ENCODE measurements at regions not wholly inside any gene's neighbourhood (a gene's known extent, or its start where the extent isn't known, plus 50 kb on each side); places are given as distances from the start of the nearest gene placed in this dataset.

GRCh38 chr10:75347186-75347585, 54.4 kb downstream of the ZNF503 start:
- TF ChIP-seq CTCF (conservative IDR thresholded peaks at IDR 0.05): no peak
- Mint-ChIP-seq H3K27me3 (ENCODE audit: insufficient read depth) (no peaks in the 10 kb centered on the region), H3K27ac (no peak overlapping the region), H3K36me3 (ENCODE audit: low read depth) (no peaks in the 10 kb centered on the region), H3K9me3 (peaks cover 5% of the 10 kb centered on the region), H3K4me3 (no peak overlapping the region), H3K4me1 (peaks cover 2% of the 10 kb centered on the region)
- H3K4me3 ChIP-seq (ENCODE audit: low read length): no peak overlapping the region
- no peaks in the 10 kb centered on the region for H3K4me1 ChIP-seq (ENCODE audit: control insufficient read depth, insufficient read depth, low read length)
- H3K36me3 ChIP-seq (ENCODE audit: control insufficient read depth, insufficient read depth, low read length): no peaks in the 10 kb centered on the region
- peak overlapping the region; percentile 75 for H3K27ac ChIP-seq (ENCODE audit: low read depth, low read length)
- H3K27me3 ChIP-seq (ENCODE audit: control insufficient read depth, insufficient read depth, low read length, poor library complexity, severe bottlenecking): no peaks in the 10 kb centered on the region
- DNase-seq: no peak
- no peak overlapping the region for H3K9ac ChIP-seq (ENCODE audit: extremely low read depth, low read length, poor library complexity, severe bottlenecking)
- WGBS, 2 experiments (ENCODE audit: insufficient coverage in 1 of 2, insufficient read length in 1 of 2): 74 to 81% methylated on average over 2 to 8 of the region's 8 CpGs
- no peaks in the 10 kb centered on the region for H3K9me3 ChIP-seq (ENCODE audit: control insufficient read depth, low read length)

- no peaks in the 10 kb centered on the region for H3K4me1 ChIP-seq (ENCODE audit: control insufficient read depth, insufficient read depth, low read length)
- 81 to 91% methylated on average over 3 to 6 of the region's 6 CpGs for WGBS, 2 experiments (ENCODE audit: insufficient coverage in 1 of 2, insufficient read length in 1 of 2)
- Mint-ChIP-seq H3K36me3 (ENCODE audit: low read depth) (no peaks in the 10 kb centered on the region), H3K27ac (no peak overlapping the region), H3K4me1 (peaks cover 4% of the 10 kb centered on the region), H3K9me3 (peaks cover 5% of the 10 kb centered on the region), H3K4me3 (no peak overlapping the region), H3K27me3 (ENCODE audit: insufficient read depth) (no peaks in the 10 kb centered on the region)
- no peak overlapping the region for H3K4me3 ChIP-seq (ENCODE audit: low read length)
- no peak overlapping the region for H3K27ac ChIP-seq (ENCODE audit: low read depth, low read length)
- TF ChIP-seq CTCF (conservative IDR thresholded peaks at IDR 0.05): no peak
- H3K36me3 ChIP-seq (ENCODE audit: control insufficient read depth, insufficient read depth, low read length): no peaks in the 10 kb centered on the region
- no peaks in the 10 kb centered on the region for H3K27me3 ChIP-seq (ENCODE audit: control insufficient read depth, insufficient read depth, low read length, poor library complexity, severe bottlenecking)
- no peak for DNase-seq
- no peak overlapping the region for H3K9ac ChIP-seq (ENCODE audit: extremely low read depth, low read length, poor library complexity, severe bottlenecking)
- no peaks in the 10 kb centered on the region for H3K9me3 ChIP-seq (ENCODE audit: control insufficient read depth, low read length)
These were observed 55.8 kb downstream of the ZNF503 start for GRCh38 chr10:75345738-75346137.

- WGBS, 2 experiments (ENCODE audit: insufficient coverage in 1 of 2, insufficient read length in 1 of 2): 88 to 93% methylated on average over 2 to 5 of the region's 5 CpGs
- Histone ChIP-seq H3K9me3 (ENCODE audit: control insufficient read depth, low read length) (no peaks in the 10 kb centered on the region), H3K36me3 (ENCODE audit: control insufficient read depth, insufficient read depth, low read length) (no peaks in the 10 kb centered on the region), H3K9ac (ENCODE audit: extremely low read depth, low read length, poor library complexity, severe bottlenecking) (no peak overlapping the region), H3K4me3 (ENCODE audit: low read length) (no peak overlapping the region), H3K4me1 (ENCODE audit: control insufficient read depth, insufficient read depth, low read length) (no peaks in the 10 kb centered on the region), H3K27me3 (ENCODE audit: control insufficient read depth, insufficient read depth, low read length, poor library complexity, severe bottlenecking) (no peaks in the 10 kb centered on the region), H3K27ac (ENCODE audit: low read depth, low read length) (no peak overlapping the region)
- no peaks in the 10 kb centered on the region for H3K36me3 Mint-ChIP-seq (ENCODE audit: low read depth)
- DNase-seq: no peak
- TF ChIP-seq CTCF (conservative IDR thresholded peaks at IDR 0.05): no peak
- H3K27ac Mint-ChIP-seq: no peak overlapping the region
- H3K4me3 Mint-ChIP-seq: no peak overlapping the region
- H3K9me3 Mint-ChIP-seq: peaks cover 5% of the 10 kb centered on the region
- peaks cover 4% of the 10 kb centered on the region for H3K4me1 Mint-ChIP-seq
- no peaks in the 10 kb centered on the region for H3K27me3 Mint-ChIP-seq (ENCODE audit: insufficient read depth)
These were observed 57.4 kb downstream of the ZNF503 start for GRCh38 chr10:75344170-75344569.
